Activated effector memory CD4-positive, alpha-beta T cell treated with anti-CD3 and anti-CD28 coated beads, Interleukin-2, amount 50 U/mL, for 16 hours (primary cell): ENCODE measurements at regions not wholly inside any gene's neighbourhood (a gene's known extent, or its start where the extent isn't known, plus 50 kb on each side); places are given as distances from the start of the nearest gene placed in this dataset.

Source experiments
- DNase-seq: peaks from one replicate; pipeline ENCODE4 v3.0.0-alpha.2; 2020

- no peak for DNase-seq
These were observed 105.4 kb upstream of the DSEL start for GRCh38 chr18:67621906-67622305.

GRCh38 chr18:67621049-67621713 is 104.7 kb upstream of the DSEL start:
- DNase-seq, result no peak

DNA sequence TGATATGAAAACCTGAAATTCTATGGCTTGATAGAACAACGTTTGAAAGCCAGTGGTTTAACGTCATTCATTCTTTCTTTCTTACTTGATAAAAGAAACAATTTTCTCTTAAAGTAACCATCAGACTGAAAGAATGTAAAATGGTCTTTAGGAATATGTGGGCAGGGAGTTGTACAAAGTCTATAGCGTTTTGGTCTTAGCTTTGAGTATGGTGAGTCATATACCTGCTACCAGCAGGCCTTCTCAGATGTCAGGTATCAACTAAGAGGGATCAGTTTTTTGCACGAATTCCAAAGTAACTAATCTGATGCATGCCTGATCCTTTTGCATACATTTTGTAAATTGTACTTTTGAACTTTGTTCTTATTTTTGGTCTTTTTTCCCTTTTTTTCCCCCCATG is 101.5 kb upstream of the DSEL start:
- no peak for DNase-seq

GRCh38 chr18:67615876-67616275 is 99.4 kb upstream of the DSEL start:
- DNase-seq, result no peak

DNA sequence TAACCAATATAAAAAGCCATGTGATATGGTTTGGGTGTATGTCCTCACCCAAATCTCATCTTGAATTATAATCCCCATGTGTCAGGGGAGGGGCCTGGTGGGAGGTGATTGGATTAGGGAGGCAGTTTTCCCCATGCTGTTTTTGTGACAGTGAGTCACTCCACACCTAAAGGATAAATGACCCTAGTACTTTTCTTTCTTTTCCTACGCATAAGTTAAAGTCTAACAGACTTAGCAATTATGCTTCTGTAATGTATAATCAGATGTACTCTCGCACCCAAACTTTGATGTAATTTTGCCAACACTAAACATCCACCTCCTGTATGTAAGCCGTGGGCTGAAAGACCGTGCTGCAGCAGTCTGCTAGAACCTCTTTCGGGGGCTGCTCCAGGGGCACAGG is 97.2 kb upstream of the DSEL start:
- DNase-seq, result no peak

DNA sequence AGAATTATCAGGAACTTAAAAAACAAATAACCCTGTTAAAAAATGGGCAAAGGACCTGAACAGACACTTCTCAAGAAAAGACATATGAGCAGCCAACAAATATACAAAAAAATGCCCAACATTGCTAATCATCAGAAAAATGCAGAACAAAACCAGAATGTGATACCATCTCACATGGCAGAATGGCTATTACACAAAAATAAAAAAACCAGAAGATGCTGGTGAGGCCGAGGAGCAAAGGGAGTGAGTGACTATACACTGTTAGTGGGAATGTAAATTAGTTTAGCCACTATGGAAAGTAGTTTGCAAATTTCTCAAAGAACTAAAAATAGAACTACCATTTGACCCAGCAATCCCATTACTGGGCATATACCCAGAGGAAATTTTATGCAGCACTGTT is 95.8 kb upstream of the DSEL start:
- DNase-seq, result no peak

DNA sequence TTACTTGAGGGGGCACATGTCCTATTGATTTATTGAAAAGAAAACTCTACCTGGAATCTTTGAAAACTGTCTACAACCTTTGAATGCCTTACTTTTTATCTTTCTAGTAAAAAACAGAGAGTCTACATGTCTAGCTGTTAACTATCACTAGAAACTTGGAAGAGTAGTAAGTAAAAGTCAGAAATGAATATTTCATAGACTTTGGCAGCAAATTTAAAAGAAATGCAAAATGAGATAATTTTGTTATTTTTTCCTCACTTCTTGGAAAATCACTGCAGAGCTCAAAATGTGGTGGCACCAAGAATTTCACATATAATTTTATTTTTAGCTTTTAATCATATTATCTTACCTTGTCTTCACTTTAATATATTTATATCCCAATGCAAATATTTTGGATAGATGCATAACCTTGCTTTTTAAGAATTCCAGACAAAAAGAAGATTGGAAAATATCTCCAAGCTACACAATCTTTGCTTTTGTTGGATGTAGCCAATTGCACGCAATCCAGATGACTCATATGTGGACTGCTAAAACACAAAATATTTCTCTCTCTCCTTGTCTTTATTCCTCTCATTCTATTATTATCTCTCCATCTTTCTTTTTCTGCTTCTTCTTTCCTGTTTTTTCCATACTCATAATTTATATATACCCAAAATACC is 92.2 kb upstream of the DSEL start:
- no peak for DNase-seq

- DNase-seq, result no peak
These were observed 91.7 kb upstream of the DSEL start for GRCh38 chr18:67608191-67608590.

DNA sequence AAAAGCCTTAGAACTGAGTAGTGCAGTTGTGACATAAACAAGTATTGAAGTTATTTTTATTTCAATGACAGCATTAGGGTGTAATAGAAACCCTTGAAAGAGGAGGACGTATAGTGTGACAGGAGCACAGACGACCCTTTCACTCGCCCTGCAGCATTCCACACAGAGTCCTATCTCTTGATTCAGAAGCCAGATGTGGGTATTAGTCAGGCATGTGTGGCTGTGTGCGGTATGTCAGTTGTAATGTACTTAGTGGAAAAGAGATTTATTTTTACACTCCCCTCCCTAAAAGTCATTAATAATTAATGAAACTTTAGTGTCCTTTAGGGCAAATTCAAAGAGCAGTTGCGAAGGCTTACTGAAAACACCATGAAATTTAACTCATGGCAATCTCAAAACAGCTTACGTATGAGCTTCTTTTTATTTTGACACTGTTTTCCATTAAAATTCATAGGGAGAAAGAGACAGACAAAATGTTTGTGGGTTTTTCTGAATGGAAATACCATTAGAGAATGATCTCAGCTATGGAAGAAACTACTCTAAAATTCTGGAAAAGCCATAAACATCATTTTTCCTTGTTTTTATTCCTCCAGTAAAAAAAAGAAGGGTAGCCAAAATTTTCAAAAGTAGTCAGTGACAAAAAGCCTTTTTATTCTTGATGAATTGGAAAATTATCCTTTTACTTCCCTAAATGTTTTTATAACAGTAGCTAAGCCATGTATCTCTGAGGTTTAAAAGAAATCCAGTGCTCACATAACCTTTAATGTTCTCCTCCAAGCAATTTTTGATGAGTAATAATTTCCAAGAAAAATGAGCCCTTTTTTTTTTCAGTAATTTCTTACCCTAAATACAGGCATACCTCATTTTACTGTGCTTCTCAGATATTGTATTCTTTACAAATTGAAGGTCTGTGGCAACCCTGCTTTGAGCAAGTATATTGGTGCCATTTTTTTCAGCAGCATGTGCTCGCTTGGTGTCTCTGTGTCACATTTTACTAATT is 84.0 kb upstream of the DSEL start:
- no peak for DNase-seq

DNA sequence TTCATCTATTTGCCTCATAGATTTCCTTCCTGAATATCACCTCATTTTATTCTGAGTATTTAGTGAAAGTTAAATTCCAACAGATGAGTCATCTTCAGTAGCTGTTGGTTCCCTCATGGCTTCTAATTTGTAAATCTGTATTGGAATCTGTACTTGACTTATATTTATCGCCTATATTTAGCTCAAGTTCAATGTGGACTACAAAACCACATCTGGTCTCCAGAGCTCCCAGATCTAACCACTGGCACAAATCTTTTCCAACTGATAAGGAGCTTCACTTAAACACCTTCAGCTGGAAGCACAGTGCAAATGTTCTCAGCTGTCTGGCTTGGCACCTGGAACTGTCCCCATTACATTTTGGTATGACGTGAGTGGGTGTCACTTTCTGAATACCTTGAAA is 82.8 kb upstream of the DSEL start:
- DNase-seq, result no peak

GRCh38 chr18:67597759-67598158 is 81.2 kb upstream of the DSEL start:
- no peak for DNase-seq

DNA sequence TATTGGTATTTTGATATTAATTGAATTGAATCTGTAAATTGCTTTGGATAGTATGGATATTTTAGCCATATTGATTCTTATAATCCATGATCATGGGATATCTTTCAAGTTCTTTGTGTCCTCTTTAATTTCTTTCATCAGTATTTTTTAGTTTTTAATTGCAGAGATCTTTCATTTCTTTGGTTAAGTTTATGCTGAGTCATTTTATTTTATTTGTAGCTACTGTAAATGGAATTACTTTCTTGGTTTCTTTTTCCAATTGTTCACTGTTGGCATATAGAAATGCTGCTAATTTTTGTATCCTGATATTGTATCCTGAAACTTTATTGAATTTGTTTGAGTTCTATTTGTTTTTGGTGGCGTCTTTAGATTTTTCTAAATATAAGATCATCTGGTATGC is 79.5 kb upstream of the DSEL start:
- DNase-seq, result no peak

GRCh38 chr18:67590571-67591141 is 74.1 kb upstream of the DSEL start:
- DNase-seq, result no peak

DNA sequence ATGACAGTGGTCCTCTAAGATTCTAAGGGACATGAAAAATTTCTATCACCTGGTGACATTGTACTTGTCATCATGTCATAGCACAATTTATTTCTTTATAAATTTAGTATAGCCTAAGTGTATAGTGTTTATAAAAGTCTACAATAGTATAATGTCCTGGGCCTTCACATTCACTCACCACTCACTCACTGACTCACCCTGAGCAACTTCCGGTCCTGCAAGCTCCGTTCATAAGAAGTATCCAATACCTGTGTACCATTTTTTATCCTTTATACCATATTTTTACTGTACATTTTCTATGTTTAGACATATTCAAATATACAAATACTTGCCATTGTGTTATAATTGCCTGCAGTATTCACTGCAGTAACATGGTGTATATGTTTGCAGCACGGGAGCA is 72.8 kb upstream of the DSEL start:
- no peak for DNase-seq

DNA sequence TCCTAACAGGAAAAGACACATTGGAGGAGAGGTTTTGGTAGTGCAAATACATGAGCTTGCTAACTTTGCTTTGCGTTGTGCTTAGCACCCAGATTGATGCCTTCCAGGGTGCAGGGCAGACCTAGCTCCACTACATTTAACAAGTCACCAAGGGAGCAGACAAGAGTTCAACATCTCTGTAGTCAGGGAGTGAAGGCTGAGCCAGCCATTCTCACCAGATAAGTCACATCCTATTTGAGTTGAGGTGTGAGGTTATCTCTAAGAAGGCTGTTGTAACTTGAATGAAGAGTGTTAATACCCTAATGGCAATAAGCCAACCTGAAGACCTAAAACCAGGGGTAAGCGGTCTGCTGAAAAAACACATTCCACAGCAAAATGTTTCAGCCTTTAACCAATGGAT is 69.6 kb upstream of the DSEL start:
- DNase-seq, result no peak

- no peak for DNase-seq
These were observed 67.1 kb upstream of the DSEL start for GRCh38 chr18:67583621-67584020.

DNA sequence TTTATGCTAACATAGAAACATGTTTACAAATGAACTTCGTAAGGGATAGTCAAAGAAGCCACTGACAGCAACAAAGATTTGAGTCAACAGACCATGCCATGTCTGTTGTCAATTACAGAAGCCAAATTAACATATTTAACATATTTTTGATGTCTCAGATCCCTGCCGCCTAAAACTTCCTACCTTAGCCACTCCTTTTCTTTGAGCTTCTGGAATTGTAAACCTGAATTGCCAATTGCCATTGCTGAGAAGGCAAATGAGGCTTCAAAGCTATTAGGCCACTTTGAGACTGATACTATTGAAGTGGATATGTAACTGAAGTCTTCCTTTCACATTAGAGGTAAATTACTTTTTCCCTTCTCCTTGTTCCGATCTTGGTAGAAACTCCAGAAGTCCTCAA is 66.0 kb upstream of the DSEL start:
- no peak for DNase-seq

DNA sequence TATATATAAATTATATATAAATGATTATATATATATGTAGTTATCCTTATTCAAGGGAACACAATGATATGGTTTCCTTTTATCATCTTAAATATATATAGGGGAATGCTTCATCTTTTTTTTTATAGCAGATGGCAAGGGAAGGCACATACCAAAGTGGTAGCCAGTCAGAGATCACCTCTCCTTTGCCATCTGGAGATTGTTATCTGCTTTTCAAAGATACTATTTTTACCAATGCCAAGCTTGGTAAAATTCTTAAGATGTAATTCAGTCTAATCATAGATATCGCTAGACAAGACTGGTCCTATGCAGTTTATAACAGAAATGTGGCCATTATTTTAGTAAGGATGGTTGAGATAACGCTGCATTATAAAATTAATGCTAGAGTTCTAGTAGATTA is 64.7 kb upstream of the DSEL start:
- no peak for DNase-seq

DNA sequence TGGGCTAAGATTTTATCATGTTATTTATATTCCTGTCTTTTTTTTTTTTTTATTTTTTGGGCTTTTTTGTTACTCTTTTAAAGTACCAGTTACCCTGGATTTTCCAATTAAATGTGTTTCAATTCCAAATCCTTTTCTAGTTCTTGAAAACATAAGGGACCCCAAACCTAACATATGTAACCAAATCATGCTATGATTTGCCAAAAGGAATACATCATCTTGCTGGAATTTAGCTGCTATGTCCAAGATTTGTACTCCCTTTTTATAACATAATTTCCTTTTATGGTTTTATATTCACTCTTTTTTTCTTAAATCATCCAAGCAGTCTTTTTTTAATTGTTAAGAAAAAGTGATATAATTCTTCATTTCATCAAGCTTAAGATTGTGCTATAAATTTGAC is 60.9 kb upstream of the DSEL start:
- no peak for DNase-seq

GRCh38 chr18:67574749-67575148 is 58.2 kb upstream of the DSEL start:
- no peak for DNase-seq

GRCh38 chr18:67568166-67568565 is 51.6 kb upstream of the DSEL start:
- DNase-seq, result no peak
